GM19351 (cell line): ENCODE measurements at regions not wholly inside any gene's neighbourhood (a gene's known extent, or its start where the extent isn't known, plus 50 kb on each side); places are given as distances from the start of the nearest gene placed in this dataset.
"Not testable (repeated sequence)": the region's sequence is repeated elsewhere in the genome, so short reads cannot be mapped to it uniquely, and the experiment has no call there.

Experiments used
- ATAC-seq: cut with Tn5 transposase; IDR thresholded peaks from one replicate; pipeline ENCODE4 v1.9.1; 2021; ENCODE audit warnings: mild to moderate bottlenecking, moderate library complexity; ENCODE audit not compliant: unreplicated experiment

DNA sequence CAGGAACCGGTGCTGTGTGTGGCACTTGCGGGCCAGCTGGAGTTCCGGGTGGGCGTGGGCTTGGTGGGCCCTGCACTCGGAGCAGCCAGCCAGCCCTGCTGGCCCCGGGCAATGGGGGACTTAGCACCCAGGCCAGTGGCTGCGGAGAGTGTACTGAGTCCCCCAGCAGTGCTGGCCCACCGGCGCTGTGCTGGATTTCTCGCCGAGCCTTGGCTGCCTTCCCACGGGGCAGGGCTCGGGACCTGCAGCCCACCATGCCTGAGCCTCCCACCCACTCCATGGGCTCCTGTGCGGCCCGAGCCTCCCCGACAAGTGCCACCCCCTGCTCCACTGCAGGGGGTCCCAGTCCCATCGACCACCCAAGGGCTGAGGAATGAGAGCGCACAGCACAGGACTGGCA is 252.8 kb upstream of the INTU start:
- ATAC-seq, result not testable (repeated sequence)

GRCh38 chr4:127383666-127384065 is 249.1 kb upstream of the INTU start:
- no peak for ATAC-seq

GRCh38 chr4:127394516-127394915 is 238.2 kb upstream of the INTU start:
- no peak for ATAC-seq

GRCh38 chr4:127400276-127400675 is 232.5 kb upstream of the INTU start:
- no peak for ATAC-seq

GRCh38 chr4:127400731-127401346 is 231.9 kb upstream of the INTU start:
- peak; percentile 96 for ATAC-seq

DNA sequence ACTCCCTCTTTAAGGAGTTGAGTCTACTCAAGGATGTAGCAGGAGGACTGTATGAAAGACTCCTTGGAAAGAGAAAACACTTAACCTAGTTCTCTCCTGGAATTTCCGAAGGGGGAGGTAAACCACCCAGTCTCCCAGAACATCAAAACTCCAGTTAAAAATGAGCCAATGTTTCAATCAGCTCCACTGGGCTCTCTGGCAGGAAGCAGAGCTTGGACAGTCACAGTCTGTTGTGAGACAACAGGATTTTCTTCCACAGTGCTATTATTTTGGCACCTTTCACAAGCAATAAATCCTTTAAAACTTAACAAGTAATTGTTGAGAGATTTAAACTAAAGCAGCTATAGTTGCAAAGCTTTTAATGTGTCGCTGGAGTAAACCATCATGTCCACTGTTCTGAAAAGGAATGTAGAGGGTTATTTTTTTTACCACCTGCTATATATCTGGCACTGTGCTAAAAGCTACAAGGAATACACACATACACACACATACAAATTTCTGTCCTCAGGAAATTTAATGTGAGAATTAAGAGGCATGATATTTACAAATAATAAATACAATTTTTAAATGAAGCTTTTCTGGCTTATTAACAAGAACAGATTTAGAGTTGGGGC is 229.2 kb upstream of the INTU start:
- ATAC-seq, result no peak

DNA sequence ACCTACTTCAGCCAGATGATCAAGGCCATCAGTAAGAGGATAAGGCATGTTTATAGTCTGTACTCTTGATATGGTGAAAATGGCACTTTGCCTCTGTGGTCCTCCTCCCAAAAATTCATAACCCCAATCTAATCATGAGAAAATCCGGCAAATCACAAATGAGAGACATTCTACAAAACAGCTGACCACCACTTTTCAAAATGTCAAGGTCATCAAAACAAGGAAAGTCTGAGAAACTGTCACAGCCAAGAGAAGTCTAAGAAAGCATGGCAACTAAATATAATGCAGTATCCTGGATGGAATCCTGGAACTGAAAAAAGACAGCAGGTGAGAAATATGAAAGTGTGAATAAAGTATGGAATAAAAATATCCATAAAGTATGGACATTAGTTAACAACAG is 226.6 kb upstream of the INTU start:
- ATAC-seq, result no peak

DNA sequence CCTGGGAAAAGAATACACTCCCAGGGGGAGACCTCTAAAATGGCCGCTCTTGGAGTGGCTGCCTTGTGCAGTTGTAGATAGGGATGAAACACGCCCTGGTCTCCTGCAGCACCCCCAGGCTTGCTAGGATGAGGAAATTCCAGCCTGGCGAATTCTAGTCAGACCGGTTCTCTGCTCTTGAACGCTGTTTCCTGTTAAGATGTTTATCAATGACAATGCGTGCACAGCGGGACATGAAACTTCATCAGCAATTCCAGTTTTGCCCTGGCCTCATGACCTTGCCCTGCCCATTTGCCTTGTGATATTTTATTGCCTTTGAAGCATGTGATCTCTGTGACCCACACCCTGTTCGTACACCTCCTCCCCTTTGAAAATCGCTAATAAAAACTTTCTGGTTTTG is 225.2 kb upstream of the INTU start:
- not testable (repeated sequence) for ATAC-seq

GRCh38 chr4:127410201-127410600 is 222.6 kb upstream of the INTU start:
- no peak for ATAC-seq

DNA sequence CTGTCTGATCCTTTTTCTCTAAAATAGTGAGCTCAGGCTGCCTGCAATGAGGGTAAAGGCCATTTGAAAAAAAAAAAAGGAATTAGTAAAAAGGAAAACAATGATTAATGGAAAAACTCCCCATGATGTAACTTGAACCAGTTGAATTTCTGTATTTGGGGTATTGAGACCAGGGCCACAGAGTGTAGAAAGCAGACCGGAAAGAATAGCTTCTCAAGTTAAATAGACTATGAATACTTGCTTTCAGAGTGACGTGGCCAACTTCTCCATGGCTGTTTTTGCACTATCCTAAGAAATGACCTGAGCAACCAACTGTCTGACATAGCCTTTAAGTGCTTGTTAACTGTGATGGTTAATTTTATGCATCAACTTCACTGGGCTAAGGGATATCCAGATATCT is 222.1 kb upstream of the INTU start:
- ATAC-seq, result no peak

DNA sequence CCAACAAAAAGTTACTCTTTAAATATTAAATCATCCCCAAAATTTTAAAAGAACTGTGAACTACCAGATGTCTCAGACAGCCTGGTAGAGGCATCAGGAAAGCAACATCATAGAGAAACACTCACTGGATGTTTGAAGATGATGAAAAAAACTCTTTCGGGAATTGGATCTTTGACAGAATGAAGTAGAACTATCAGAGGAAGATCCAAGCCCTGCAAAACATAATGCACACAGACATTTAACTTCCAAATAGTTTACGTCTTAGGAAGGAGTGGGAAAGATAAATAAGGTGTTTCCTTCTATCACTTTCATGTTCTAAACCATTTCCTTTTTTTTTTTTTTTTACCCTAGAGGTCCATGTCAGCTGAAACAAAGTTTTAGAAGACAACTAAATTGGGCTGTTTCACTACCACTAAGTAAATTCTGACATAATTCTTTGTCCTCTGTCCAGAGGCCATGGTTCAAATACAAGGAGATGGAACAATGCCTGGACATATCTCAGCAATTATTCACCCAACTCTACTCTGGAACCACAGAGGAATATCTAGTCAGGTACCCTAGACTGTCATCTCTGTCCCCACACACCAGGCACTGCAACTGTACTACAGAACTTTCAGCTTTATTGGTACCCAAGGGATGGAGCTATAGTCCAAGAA is 217.7 kb upstream of the INTU start:
- ATAC-seq, result no peak

DNA sequence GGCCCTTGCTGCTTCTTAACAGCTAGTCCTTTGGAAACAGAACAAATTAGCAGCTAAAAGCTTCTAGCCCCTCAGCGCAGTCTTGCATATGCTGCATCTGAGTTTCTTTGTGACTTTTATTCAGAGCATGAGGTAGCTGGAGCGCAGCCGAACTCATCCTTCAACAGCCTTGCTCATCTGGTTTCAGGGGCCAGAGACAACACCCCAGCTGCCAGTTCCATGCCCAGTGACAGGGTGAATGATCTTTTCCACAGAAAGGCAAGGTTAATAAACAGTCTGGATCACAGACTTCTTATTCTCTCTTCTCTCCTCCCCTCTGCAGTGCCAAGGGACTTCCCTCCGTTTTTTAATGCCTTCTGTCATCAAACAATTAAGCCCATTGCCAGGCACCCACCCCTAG is 216.6 kb upstream of the INTU start:
- ATAC-seq, result no peak

GRCh38 chr4:127417885-127418535 is 214.7 kb upstream of the INTU start:
- ATAC-seq, result no peak

DNA sequence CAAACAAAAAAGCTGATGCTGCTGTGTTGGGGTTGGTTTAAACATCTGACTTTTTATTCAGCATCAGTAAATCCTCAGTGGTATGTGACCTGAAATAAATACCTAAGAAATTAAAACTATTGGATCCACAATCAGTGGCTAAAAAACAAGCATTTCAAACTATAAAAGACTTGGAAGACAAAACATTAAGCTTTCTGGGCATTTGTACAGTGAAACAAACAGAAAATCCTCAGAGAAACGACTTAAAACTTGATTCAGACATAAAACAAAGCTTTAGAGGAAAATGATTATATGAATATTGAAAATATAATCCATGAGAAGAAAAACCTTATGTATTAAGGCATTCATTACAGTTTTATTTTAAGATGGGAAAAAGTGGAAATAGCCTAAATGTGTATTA is 213.3 kb upstream of the INTU start:
- no peak for ATAC-seq

- ATAC-seq, result no peak
These were observed 211.3 kb upstream of the INTU start for GRCh38 chr4:127421437-127421836.

GRCh38 chr4:127425202-127425845 is 207.4 kb upstream of the INTU start:
- no peak for ATAC-seq

DNA sequence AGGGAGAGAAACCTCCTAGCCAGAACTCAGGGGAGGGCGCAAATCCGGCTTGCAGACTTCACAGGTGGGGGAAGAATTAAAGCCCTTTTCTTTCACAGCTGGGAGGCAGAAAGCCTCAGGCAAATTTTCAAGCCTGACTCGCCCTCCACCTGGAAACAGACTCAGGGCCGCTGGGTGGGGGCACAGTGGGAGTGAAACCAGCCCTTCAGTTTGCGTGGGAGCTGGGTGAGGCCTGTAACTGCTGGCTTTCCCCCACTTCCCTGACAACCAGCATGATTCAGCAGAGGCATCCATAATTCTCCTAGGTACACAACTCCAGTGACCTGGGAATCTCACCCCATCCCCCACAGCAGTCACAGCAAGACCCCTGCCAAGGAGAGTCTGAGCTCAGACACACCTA is 206.9 kb upstream of the INTU start:
- ATAC-seq, result no peak

DNA sequence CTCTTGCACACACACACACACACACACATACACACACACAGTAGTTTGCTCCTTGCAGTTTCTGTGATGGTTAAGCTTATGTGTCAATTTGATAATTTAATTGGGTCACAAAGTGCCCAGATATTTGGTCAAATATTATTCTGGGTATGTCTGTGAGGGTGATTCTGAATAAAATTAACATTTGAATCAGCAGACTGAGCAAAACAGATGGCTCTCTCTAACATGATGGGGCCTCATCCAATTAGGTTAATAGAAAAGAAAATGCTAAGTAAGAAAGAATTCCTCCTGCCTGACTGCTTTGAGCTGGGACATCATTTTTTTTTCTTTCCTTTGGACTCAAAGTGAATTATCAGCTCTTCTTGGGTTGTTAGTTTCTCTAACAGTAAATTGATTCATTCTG is 191.2 kb upstream of the INTU start:
- ATAC-seq, result no peak

DNA sequence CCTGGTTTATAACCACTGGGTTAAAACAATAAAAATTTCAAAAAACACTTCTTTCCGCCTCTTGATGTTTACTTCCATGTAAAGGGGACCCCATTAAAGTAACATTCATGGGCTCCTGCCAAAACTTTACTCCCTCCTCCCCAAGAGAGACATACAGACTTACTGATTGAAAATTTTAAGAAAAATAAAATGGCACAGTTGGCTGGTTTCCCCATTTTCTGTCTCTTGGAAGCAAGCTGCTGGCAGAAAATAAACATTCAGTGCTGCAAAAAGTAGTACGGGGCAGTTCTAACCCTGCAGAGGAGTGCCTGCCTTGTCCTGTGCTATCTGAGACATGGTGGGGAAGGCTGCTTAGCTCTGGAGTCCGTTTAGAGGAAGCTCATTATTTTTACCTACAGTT is 187.3 kb upstream of the INTU start:
- ATAC-seq, result no peak

GRCh38 chr4:127446427-127446885 is 186.3 kb upstream of the INTU start:
- no peak for ATAC-seq

DNA sequence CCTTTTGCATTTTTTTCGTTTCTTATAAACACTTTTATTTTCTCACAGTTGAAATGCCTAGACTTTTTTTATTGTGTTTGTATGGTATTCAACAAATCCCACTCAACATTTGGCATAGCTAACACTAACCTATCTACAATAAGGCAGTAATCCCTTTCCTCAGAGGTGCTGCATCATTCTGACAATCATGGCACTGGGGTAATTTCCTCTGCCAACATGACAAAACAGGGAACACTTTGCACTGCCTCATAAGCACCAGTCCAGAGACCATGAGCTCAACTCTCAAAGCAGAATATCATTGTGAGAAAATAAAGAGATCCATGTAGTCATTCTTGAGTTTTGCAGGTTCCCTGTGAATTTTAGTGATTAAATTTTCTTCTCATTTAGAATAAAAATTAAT is 183.8 kb upstream of the INTU start:
- ATAC-seq, result no peak
